GM18873 (cell line): ENCODE measurements at regions not wholly inside any gene's neighbourhood (a gene's known extent, or its start where the extent isn't known, plus 50 kb on each side); places are given as distances from the start of the nearest gene placed in this dataset.

Experiments
- ATAC-seq: cut with Tn5 transposase; IDR thresholded peaks from one replicate; pipeline ENCODE4 v1.9.1; 2021; ENCODE audit warnings: mild to moderate bottlenecking, moderate library complexity, moderate number of reproducible peaks; ENCODE audit not compliant: unreplicated experiment, low FRiP score

GRCh38 chr6:85997206-85997605, 354.5 kb upstream of the SYNCRIP start:
- peak; percentile 56 for ATAC-seq

DNA sequence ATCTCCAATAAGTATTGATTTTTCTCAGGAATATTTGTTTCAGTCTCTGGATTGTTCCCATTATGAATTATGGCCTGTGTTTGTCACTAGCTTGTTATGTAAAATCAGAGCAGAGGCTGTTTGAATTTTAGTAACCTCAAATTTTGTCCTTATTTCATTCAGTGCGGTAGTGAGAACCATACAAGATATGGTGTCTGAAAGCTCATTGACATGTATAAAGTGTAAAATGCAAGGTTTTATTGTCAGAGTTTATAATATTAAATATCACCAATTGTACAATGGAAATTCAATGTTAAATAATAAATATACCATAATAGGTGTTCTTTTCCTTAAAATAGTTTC, 353.3 kb upstream of the SYNCRIP start:
- no peak for ATAC-seq

- no peak for ATAC-seq
Observed at GRCh38 chr6:85995339-85996033, 352.8 kb upstream of the SYNCRIP start.

DNA sequence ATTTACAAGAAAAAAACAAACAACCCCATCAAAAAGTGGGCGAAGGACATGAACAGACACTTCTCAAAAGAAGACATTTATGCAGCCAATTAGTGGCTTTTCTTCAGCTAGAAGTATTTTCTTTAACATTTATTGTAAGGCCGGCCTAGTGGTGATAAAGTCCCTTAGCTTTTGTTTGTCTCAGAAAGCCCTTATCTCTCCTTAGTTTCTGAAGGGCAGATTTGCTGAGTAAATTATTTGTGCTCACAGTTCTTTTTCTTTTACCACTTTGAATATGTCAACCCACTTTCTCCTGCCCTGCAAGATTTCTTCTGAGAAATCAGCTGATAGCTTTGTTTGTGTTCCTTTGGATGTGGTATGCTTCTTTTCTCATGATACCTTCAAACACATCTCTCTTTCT, 344.0 kb upstream of the SYNCRIP start:
- no peak for ATAC-seq

- peak; percentile 72 for ATAC-seq
Observed at GRCh38 chr6:85983032-85983659, 340.5 kb upstream of the SYNCRIP start.

- ATAC-seq, result no peak
Observed at GRCh38 chr6:85977661-85978060, 335.0 kb upstream of the SYNCRIP start.

- peak; percentile 75 for ATAC-seq
Observed at GRCh38 chr6:85975957-85976356, 333.3 kb upstream of the SYNCRIP start.

GRCh38 chr6:85971238-85971637, 328.6 kb upstream of the SYNCRIP start:
- ATAC-seq, result no peak

DNA sequence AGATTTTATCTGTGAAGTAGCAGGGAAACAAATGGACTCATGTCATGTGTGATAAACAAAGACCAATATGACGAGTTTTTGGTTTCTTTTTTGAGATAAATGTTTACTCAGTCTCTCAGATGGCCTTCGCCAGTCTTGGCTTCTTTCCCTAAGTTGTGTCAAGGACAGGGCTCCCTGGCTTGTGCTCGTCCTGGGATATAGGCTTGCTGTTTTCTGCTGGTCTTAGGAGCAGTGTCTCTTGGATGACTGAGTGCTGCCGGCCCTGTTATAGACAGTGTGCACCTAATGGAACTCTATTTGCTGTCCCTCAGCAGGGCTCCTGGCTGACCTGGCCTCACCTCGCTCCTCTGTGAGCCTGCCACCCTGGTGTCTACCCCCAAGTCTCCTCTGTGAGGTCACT, 324.1 kb upstream of the SYNCRIP start:
- no peak for ATAC-seq

- no peak for ATAC-seq
Observed at GRCh38 chr6:85961746-85962145, 319.1 kb upstream of the SYNCRIP start.

- ATAC-seq, result no peak
Observed at GRCh38 chr6:85961125-85961524, 318.4 kb upstream of the SYNCRIP start.

DNA sequence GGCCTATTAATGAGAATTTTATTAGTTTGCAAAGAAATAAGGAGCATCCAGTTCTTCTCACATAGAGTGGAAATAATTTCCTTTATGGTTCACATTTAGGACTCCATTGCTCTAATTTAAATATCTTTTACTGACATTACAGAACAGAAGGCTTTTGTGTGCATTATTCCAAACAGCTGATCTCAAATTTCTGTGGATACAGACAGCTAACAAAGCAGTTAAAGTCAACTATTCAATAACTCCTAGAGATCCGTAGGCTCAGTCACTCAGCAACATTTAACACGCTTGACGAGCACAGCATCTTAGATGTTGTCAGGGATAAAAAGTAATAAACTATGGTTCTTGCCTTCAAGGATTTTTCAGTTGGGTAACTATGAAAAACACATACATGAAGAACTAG, 305.8 kb upstream of the SYNCRIP start:
- ATAC-seq, result no peak

- ATAC-seq, result no peak
Observed at GRCh38 chr6:85945459-85946185, 302.9 kb upstream of the SYNCRIP start.

DNA sequence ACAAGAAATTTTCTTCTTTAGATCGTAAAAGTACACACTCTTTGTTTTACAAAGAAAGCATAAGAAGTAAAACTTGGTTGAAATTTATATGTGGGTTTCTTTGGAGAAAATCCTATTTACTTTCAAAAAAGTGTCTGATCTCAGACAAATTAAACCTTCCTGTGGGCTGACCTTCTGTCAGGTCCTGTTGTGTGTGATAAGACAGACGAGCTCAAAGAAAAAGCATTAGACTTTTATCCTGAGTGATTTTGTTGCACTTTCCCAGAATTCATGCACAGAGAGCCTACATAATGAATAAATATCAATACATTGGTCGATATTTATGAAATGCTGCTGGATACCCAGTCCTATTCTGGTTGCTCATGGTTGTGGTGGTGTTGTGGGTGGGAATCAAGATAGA, 302.1 kb upstream of the SYNCRIP start:
- ATAC-seq, result no peak

GRCh38 chr6:85942844-85943243, 300.2 kb upstream of the SYNCRIP start:
- no peak for ATAC-seq

DNA sequence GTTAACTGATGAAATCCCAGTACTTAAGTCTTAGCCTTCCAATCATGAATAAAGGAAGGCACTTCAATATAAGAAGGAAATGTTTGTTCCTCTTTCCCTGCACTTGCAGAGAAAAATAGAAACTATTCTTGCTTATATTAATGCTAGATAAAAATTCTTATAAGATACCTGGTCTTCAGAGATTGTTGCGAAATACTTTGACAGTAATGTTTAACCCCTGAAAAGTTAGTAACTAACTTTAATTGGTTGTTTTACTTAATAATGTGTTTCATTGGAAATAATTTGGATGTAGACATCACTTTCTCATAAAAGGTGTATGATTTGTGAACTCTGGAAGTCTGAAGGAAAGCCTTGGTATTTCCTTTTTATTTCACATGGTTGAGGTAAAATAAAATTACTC, 294.2 kb upstream of the SYNCRIP start:
- no peak for ATAC-seq

DNA sequence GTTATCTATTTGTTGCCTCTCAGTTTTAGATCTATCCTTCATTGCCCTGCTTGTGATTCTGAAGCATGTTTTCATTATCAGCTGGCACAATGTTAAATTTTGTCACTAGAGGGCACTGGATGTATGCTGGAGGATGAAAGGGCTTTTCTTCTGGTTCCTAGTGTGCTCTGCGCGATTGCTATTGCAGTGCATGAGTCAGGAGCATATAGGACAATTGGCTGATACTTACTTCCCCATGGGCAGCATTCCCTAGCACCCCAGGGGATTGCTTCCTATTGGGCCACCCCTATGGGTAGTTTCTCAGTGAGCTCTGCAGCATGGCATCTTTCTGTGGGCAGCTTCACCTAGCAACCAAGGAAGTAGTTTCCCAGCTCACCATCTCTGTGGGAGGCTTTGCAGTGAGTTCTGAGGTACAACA, 280.3 kb upstream of the SYNCRIP start:
- peak; percentile 92 for ATAC-seq

- ATAC-seq, result no peak
Observed at GRCh38 chr6:85920782-85921181, 278.1 kb upstream of the SYNCRIP start.

- no peak for ATAC-seq
Observed at GRCh38 chr6:85917522-85917921, 274.8 kb upstream of the SYNCRIP start.

- ATAC-seq, result no peak
Observed at GRCh38 chr6:85913001-85913400, 270.3 kb upstream of the SYNCRIP start.

DNA sequence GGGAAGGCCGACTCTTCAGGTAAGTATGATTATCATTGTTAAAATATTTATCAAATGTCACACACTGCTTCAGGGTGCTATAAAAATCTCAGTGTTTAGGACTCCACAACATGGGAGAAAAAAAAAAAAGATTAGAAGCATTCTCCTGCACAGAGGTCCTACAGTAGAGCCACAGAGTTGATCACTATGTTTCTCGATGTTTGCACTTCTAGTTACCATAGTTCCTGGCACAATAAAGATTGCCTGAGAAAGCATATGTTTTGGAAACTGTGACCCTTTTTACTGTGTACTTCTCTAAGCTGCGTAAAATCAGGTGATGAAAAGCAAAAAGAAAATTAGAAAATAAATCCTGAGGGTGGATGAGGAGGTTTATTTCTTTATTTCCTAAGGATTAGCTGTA, 269.9 kb upstream of the SYNCRIP start:
- no peak for ATAC-seq

DNA sequence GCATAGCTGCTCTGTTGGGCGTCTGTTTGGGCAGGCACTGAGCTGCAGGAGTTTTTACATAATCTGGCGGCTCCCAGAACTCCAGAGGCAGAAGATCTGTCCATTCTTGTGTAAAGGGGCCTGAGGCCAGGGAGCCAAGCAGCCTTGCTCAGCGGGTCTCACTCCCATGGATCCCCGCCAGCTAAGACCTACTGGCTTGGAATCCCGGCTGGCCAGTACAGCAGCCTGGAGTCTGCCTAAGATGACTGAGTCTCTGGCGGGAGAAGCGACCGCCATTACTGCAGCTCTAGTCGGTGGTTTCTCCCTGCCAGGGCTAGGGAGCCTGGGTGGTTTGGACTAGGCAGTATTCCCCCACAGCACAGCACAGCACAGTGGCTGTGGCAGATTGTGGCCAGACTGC, 268.4 kb upstream of the SYNCRIP start:
- no peak for ATAC-seq
